ENCODE measurements at regions not wholly inside any gene's neighbourhood (a gene's known extent, or its start where the extent isn't known, plus 50 kb on each side); places are given as distances from the start of the nearest gene placed in this dataset.

DNA sequence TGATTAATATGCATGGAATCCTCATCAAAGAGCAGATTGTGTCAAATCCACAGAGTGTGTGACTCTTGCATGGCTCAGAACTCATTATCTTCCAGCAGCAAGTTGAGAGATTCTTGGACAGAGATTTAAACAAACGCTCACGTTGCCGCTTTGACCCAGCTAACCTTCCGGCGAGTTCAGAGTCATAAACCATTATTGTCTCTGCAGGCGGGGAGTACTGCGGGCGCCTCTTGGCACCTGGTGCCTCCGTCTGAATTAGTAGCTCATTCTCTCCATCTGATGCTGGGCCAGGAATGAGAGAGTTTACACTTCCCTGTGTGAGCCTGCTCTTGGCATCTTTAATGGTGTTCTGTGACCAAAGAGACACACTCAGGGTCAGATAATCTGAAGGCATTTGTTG is 138.6 kb upstream of the WSCD1 start:
- no peak overlapping the region for H3K4me3 ChIP-seq (ENCODE audit: low read depth, low read length)
- TF ChIP-seq CTCF (conservative IDR thresholded peaks at IDR 0.05; ENCODE audit: low read depth, low read length): no peak
- no peak for DNase-seq (ENCODE audit: low read depth)

GRCh38 chr17:5933430-5933829 is 136.7 kb upstream of the WSCD1 start:
- DNase-seq (ENCODE audit: low read depth): no peak
- TF ChIP-seq CTCF (conservative IDR thresholded peaks at IDR 0.05; ENCODE audit: low read depth, low read length): no peak
- no peak overlapping the region for H3K4me3 ChIP-seq (ENCODE audit: low read depth, low read length)

DNA sequence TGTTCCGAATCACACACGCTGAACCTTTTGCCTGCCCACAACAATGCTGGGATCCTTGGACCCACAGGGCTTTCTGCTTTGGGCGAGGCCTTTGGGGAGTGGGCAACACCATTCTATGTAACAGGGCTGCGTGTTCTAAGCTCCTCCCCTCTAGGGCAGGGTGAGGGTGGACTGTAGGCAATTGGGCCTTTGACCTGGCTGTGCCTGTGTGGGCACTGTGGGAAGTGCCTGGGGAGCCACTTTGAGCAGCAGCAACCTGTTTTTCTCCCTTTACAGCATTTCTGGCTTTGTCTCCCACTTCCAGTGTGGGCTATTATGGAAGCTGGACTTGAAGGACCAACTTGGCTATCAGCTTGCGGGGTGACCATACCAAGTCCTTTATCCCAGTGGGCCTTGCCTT is 128.9 kb upstream of the WSCD1 start:
- H3K4me3 ChIP-seq (ENCODE audit: low read depth, low read length): no peak overlapping the region
- no peak for TF ChIP-seq CTCF (conservative IDR thresholded peaks at IDR 0.05; ENCODE audit: low read depth, low read length)
- no peak for DNase-seq (ENCODE audit: low read depth)

DNA sequence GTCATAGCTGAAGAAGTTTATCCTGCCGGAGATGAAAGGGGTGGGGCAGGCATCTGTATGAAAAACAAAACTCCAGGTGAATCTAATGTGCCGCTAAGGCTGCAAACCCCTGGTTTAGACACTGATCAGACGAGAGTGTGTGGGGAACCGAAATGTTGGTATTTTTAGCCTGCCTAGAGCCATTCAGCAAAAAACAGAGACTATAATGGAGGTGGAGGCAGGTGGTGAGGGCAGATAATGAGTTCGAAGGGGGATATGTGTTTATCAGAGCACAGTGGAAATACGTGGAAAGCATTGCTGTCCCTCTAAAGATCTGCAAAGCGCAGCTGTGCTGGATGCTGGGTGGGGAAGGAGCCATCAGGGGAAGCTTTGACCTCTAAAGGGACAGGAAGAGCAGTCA is 127.5 kb upstream of the WSCD1 start:
- DNase-seq (ENCODE audit: low read depth): no peak
- TF ChIP-seq CTCF (conservative IDR thresholded peaks at IDR 0.05; ENCODE audit: low read depth, low read length): no peak
- H3K4me3 ChIP-seq (ENCODE audit: low read depth, low read length): no peak overlapping the region

DNA sequence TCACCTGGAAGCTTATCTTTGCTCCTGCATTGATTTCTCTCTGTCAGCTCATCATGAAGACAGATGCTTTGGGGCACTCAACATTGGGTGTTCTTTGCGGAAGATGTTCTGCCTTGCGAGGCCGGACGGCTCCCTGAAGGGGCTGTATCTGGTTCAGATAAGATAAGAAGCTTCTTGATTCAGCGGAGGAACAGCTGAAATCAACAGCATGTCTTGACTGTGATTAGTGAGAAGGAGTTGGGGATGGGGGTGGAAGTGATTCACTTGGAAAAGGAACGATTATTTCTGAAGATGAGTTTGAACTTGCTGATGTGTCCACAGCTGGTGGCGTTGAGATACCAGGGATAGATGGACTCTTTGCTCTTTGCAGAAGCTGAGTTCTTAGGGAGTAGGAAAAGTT is 126.9 kb upstream of the WSCD1 start:
- DNase-seq (ENCODE audit: low read depth): no peak
- TF ChIP-seq CTCF (conservative IDR thresholded peaks at IDR 0.05; ENCODE audit: low read depth, low read length): no peak
- H3K4me3 ChIP-seq (ENCODE audit: low read depth, low read length): no peak overlapping the region

DNA sequence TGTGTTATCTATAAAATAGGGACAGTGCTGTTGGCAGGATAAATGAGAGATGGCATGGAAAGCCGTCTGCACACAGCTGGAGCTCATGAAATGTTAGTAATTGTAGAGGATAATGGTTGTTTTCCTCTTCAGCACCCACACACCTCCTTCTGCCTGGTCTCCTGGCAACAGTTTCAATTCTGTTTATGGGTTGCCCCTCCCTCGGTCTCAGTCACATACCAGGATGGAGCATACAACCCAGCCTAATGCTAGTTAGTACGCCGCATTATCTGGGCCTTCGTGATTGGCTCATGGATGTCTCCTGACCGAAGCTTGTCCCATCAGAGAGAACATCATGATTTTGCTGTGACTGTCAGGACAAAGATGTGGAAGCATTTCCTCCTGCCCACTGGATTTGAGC is 126.2 kb upstream of the WSCD1 start:
- TF ChIP-seq CTCF (conservative IDR thresholded peaks at IDR 0.05; ENCODE audit: low read depth, low read length): no peak
- DNase-seq (ENCODE audit: low read depth): no peak
- H3K4me3 ChIP-seq (ENCODE audit: low read depth, low read length): no peak overlapping the region

- no peak for DNase-seq (ENCODE audit: low read depth)
- TF ChIP-seq CTCF (conservative IDR thresholded peaks at IDR 0.05; ENCODE audit: low read depth, low read length): no peak
- no peak overlapping the region for H3K4me3 ChIP-seq (ENCODE audit: low read depth, low read length)
Measured at GRCh38 chr17:5947701-5948180, 122.4 kb upstream of the WSCD1 start.

Measured in choroid plexus epithelial cell (primary cell).